PC-3 (cell line): ENCODE measurements at regions not wholly inside any gene's neighbourhood (a gene's known extent, or its start where the extent isn't known, plus 50 kb on each side); places are given as distances from the start of the nearest gene placed in this dataset.

Experiments used
- CTCF ChIP-seq: fragments of 300-600 bp; sonication (generic); conservative IDR thresholded peaks from 2 replicates; pipeline ENCODE4 v1.5.1; 2017; ENCODE audit warnings: antibody characterized with exemption, low read depth, mild to moderate bottlenecking, low read length
- EZH2 ChIP-seq: fragments of 300-600 bp; sonication (generic); IDR thresholded peaks from one replicate; pipeline ENCODE4 v1.6.1; 2017; ENCODE audit warnings: antibody characterized with exemption, mild to moderate bottlenecking, low read length; ENCODE audit not compliant: unreplicated experiment

DNA sequence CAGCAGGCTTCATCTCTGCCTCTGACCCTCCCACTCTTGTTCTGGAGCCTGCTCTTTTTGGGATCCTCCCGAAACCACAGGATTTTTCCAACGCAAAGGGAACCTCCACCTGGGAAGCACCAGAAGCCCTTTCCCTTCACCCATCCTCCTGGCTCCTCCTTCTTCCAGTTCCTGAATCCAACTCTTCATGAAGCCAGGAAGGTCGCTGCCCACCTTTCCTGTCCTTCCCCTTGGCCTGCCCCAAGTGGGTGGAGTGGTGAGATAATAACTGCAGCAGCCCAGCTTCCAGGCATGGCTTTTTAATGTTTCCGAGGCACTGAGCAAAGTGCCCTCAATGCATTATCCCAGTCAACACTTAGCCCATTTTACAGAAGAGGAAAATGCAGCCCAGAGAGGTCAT lies 70.8 kb upstream of the EEPD1 start:
- TF ChIP-seq EZH2 (no peak), CTCF (no peak)
